OCI-LY1 (cell line): ENCODE measurements at regions not wholly inside any gene's neighbourhood (a gene's known extent, or its start where the extent isn't known, plus 50 kb on each side); places are given as distances from the start of the nearest gene placed in this dataset.

Experiments used
- H2AFZ ChIP-seq: fragments of 200-600 bp; sonication (generic), shearing (Covaris generic); 2 replicates; pipeline ENCODE4 v1.6.0; 2014; ENCODE audit warnings: antibody characterized with exemption, mild to moderate bottlenecking, low read length
- H3F3A ChIP-seq: fragments of 200-600 bp; sonication (generic), shearing (Covaris generic); 2 replicates; pipeline ENCODE4 v1.6.0; 2014; ENCODE audit warnings: mild to moderate bottlenecking, antibody characterized with exemption, low read length, moderate library complexity; ENCODE audit not compliant: insufficient read depth
- H3K27ac ChIP-seq: fragments of 200-600 bp; sonication (generic); 2 replicates; pipeline ENCODE4 v1.5.1; 2014; ENCODE audit warnings: low read length, mixed run types, mild to moderate bottlenecking, low read depth; ENCODE audit not compliant: poor library complexity, severe bottlenecking
- H3K27me3 ChIP-seq: fragments of 200-600 bp; sonication (generic); 2 replicates; pipeline ENCODE4 v1.6.0; 2014; ENCODE audit warnings: antibody characterized with exemption, mild to moderate bottlenecking, low read length, moderate library complexity; ENCODE audit not compliant: insufficient read depth
- H3K36me3 ChIP-seq: fragments of 200-600 bp; sonication (generic); 2 replicates; pipeline ENCODE4 v1.6.1; 2014; ENCODE audit warnings: mild to moderate bottlenecking, antibody characterized with exemption, low read length, moderate library complexity, mixed read lengths; ENCODE audit not compliant: insufficient read depth
- H3K4me1 ChIP-seq: fragments of 200-600 bp; sonication (generic); 2 replicates; pipeline ENCODE4 v1.5.1; 2014; ENCODE audit warnings: mild to moderate bottlenecking, low read length, moderate library complexity; ENCODE audit not compliant: insufficient read depth, severe bottlenecking
- H3K4me2 ChIP-seq: fragments of 200-600 bp; sonication (generic), shearing (Covaris generic); 2 replicates; pipeline ENCODE4 v1.6.1; 2014; ENCODE audit warnings: low read length
- H3K4me3 ChIP-seq: fragments of 200-600 bp; sonication (generic); 2 replicates; pipeline ENCODE4 v1.5.1; 2014; ENCODE audit warnings: low read length, low read depth, mild to moderate bottlenecking, mixed read lengths; ENCODE audit not compliant: poor library complexity, severe bottlenecking
- H3K79me2 ChIP-seq: fragments of 200-600 bp; shearing (Covaris generic); 2 replicates; pipeline ENCODE4 v1.6.1; 2016; ENCODE audit warnings: mixed run types, low read length, mixed read lengths; ENCODE audit not compliant: insufficient read depth
- H3K9ac ChIP-seq: fragments of 200-600 bp; sonication (generic), shearing (Covaris generic); 2 replicates; pipeline ENCODE4 v1.6.1; 2014; ENCODE audit warnings: mild to moderate bottlenecking, low read length, mixed read lengths
- H3K9me2 ChIP-seq: fragments of 200-600 bp; sonication (generic), shearing (Covaris generic); 2 replicates; pipeline ENCODE4 v1.6.1; 2014; ENCODE audit warnings: low read depth, mild to moderate bottlenecking, low read length, mixed read lengths
- H3K9me3 ChIP-seq: fragments of 200-600 bp; shearing (Covaris generic); 2 replicates; pipeline ENCODE4 v1.6.1; 2014; ENCODE audit warnings: low read length, mixed read lengths
- H4K20me1 ChIP-seq: fragments of 200-600 bp; sonication (generic), shearing (Covaris generic); 2 replicates; pipeline ENCODE4 v1.6.0; 2016; ENCODE audit warnings: mild to moderate bottlenecking, low read length; ENCODE audit not compliant: insufficient read depth
- EZH2 ChIP-seq: fragments of 200-600 bp; sonication (generic), shearing (Covaris generic); IDR thresholded peaks from 2 replicates; pipeline ENCODE4 v1.8.0; 2017; ENCODE audit warnings: borderline replicate concordance, mixed run types, mild to moderate bottlenecking, antibody characterized with exemption, low read length, moderate library complexity, mixed read lengths
- TF ChIP-seq, protein P1 (sequence below): fragments of 200-600 bp; sonication (generic), shearing (Covaris generic); IDR thresholded peaks from 2 replicates; pipeline ENCODE4 v1.5.1; 2017; ENCODE audit warnings: mild to moderate bottlenecking, antibody characterized with exemption, low read length, moderate library complexity, mixed read lengths

DNA sequence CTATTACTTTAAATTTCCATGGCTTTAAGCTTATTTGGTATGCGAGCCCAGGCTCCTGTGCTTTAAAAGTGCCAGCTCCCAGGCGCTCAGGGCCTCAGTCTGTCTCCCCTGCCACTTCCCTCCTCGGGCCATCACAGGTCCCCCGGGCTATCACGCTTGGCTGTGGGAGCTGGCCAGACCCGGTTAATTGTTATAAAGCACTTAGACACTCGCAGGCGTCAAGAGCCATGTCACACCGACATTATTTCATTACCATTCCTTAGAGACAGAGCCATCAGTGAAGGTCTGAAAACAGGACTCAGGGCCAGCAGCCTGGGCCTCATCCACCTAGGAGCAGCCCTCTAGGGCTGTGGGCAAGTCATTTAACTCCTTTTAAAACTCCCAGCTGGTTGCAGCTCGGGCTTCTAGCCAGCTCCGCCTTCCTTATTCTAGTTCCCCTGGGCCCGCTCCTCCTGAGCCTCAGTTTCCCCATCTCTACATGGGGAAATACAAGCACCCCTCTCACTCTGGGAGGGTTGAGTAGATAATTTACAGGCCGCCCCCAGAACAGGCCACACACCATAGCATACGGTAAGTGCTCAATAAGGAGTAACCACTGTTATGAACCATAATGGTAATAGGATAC lies 99.0 kb downstream of the HMX1 start:
- Histone ChIP-seq H3K27ac (no peak overlapping the region), H3K9me2 (no peaks in the 10 kb centered on the region), H3K36me3 (no peaks in the 10 kb centered on the region), H3K9ac (no peak overlapping the region), H2AFZ (no peak overlapping the region), H4K20me1 (no peaks in the 10 kb centered on the region), H3K9me3 (no peaks in the 10 kb centered on the region), H3K4me1 (no peaks in the 10 kb centered on the region), H3F3A (no peaks in the 10 kb centered on the region), H3K4me3 (no peak overlapping the region), H3K4me2 (no peak overlapping the region), H3K27me3 (no peaks in the 10 kb centered on the region), H3K79me2 (no peaks in the 10 kb centered on the region)
- TF ChIP-seq, protein P1, sequence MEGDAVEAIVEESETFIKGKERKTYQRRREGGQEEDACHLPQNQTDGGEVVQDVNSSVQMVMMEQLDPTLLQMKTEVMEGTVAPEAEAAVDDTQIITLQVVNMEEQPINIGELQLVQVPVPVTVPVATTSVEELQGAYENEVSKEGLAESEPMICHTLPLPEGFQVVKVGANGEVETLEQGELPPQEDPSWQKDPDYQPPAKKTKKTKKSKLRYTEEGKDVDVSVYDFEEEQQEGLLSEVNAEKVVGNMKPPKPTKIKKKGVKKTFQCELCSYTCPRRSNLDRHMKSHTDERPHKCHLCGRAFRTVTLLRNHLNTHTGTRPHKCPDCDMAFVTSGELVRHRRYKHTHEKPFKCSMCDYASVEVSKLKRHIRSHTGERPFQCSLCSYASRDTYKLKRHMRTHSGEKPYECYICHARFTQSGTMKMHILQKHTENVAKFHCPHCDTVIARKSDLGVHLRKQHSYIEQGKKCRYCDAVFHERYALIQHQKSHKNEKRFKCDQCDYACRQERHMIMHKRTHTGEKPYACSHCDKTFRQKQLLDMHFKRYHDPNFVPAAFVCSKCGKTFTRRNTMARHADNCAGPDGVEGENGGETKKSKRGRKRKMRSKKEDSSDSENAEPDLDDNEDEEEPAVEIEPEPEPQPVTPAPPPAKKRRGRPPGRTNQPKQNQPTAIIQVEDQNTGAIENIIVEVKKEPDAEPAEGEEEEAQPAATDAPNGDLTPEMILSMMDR = no peak
- no peak for TF ChIP-seq EZH2

DNA sequence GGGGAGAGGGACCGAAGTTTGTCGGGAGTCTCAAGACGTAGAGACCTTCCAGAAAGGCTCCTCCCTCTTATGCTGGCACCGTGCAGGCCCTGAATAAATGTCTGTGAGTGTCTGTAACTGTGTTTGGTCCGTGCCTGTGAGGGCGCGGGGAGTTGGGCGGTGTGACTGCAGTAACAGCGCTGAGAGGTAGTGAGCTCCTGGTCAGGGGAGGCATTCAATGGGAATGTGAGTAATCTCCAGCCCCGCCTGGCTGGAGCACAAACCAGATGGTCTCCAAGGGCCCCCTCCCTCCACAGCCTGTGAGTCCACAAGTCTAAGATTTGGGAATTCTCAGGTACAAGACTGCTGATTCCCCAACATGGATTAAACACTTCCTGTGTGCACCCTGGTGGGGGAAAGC lies 100.0 kb downstream of the HMX1 start:
- Histone ChIP-seq H3K9ac (no peak overlapping the region), H3K27me3 (no peaks in the 10 kb centered on the region), H3K4me3 (no peak overlapping the region), H3K27ac (no peak overlapping the region), H3F3A (no peaks in the 10 kb centered on the region), H4K20me1 (no peaks in the 10 kb centered on the region), H3K9me3 (no peaks in the 10 kb centered on the region), H3K9me2 (no peaks in the 10 kb centered on the region), H2AFZ (no peak overlapping the region), H3K4me1 (no peaks in the 10 kb centered on the region), H3K79me2 (no peaks in the 10 kb centered on the region), H3K36me3 (no peaks in the 10 kb centered on the region), H3K4me2 (no peak overlapping the region)
- TF ChIP-seq, protein P1 = no peak
- no peak for TF ChIP-seq EZH2

DNA sequence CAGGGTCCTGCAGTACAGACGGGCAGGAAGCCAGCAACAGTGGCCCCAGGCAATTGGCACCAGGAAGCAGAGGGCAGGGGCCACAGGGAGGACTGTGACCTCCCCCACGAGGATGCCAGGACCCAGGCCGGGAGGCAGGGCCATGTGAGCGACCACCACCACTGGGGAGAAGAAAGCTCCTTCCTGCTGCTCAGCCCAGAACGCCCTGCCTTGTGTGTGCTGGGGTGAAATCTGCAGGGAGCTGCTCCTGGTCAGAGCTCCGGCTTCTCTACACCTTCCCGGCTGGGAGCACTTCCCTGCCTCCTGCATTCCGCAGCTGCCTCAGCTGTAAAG lies 100.4 kb downstream of the HMX1 start:
- no peak for TF ChIP-seq EZH2
- TF ChIP-seq, protein P1 = no peak
- no peaks in the 10 kb centered on the region for H3K4me1 ChIP-seq
- H4K20me1 ChIP-seq = no peaks in the 10 kb centered on the region
- no peak overlapping the region for H2AFZ ChIP-seq
- no peak overlapping the region for H3K4me3 ChIP-seq
- no peaks in the 10 kb centered on the region for H3F3A ChIP-seq
- H3K4me2 ChIP-seq = no peak overlapping the region
- no peaks in the 10 kb centered on the region for H3K36me3 ChIP-seq
- H3K79me2 ChIP-seq = no peaks in the 10 kb centered on the region
- H3K9me2 ChIP-seq = no peaks in the 10 kb centered on the region
- H3K27ac ChIP-seq = no peak overlapping the region
- H3K9ac ChIP-seq = no peak overlapping the region
- no peaks in the 10 kb centered on the region for H3K9me3 ChIP-seq
- H3K27me3 ChIP-seq = no peaks in the 10 kb centered on the region
